Loucy (cell line): ENCODE measurements at regions not wholly inside any gene's neighbourhood (a gene's known extent, or its start where the extent isn't known, plus 50 kb on each side); places are given as distances from the start of the nearest gene placed in this dataset.

Experiments
- CTCF ChIP-seq: fragments of 200-600 bp; sonication (generic); conservative IDR thresholded peaks from 2 replicates; pipeline ENCODE4 v1.5.1; 2014; ENCODE audit warnings: mild to moderate bottlenecking, antibody characterized with exemption, low read length
- EZH2phosphoT487 ChIP-seq: fragments of 200-600 bp; IDR thresholded peaks from 2 replicates; pipeline ENCODE4 v1.6.1; 2018; ENCODE audit warnings: antibody characterized with exemption, mild to moderate bottlenecking, moderate library complexity, borderline replicate concordance

DNA sequence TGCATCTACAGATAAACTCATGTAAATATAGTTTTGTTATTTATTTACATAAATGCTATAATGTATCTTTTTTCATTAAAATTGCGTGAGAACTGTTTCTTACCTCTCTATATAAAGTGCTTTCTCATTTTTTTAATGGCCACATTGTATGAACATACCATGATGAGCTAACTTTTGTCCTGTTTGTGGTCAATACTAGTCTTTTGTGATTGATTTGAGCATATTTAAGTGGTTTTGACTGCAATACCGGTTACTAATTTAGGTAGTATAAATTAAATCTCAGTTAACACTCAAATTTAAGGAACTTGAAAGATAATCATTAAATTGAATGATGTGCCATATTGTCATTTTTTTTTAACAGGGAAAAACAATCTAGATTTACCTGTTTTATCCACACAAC lies 108.2 kb downstream of the HAUS1 start:
- TF ChIP-seq CTCF = no peak
- TF ChIP-seq EZH2phosphoT487 = no peak
